Loucy (cell line): ENCODE measurements at regions not wholly inside any gene's neighbourhood (a gene's known extent, or its start where the extent isn't known, plus 50 kb on each side); places are given as distances from the start of the nearest gene placed in this dataset.

Experiments used
- H2AFZ ChIP-seq: fragments of 200-600 bp; sonication (generic); 2 replicates; pipeline ENCODE4 v1.6.0; 2016; ENCODE audit warnings: antibody characterized with exemption, mild to moderate bottlenecking, low read length, moderate library complexity
- H3F3A ChIP-seq: fragments of 200-600 bp; 2 replicates; pipeline ENCODE4 v1.6.0; 2016; ENCODE audit warnings: antibody characterized with exemption, low read depth, mild to moderate bottlenecking
- H3K27me3 ChIP-seq: fragments of 200-600 bp; sonication (generic); 2 replicates; pipeline ENCODE4 v1.6.1; 2014; ENCODE audit warnings: low read length, mild to moderate bottlenecking; ENCODE audit not compliant: insufficient read depth, poor library complexity, severe bottlenecking
- H3K36me3 ChIP-seq: fragments of 200-600 bp; sonication (generic); 2 replicates; pipeline ENCODE4 v1.6.1; 2016; ENCODE audit warnings: low read length; ENCODE audit not compliant: insufficient read depth
- H3K4me1 ChIP-seq: fragments of 200-600 bp; sonication (generic); 2 replicates; pipeline ENCODE4 v1.5.1; 2014; ENCODE audit warnings: low read length, mild to moderate bottlenecking; ENCODE audit not compliant: insufficient read depth, poor library complexity, severe bottlenecking
- H3K4me2 ChIP-seq: fragments of 200-600 bp; sonication (generic); 2 replicates; pipeline ENCODE4 v1.6.0; 2014; ENCODE audit warnings: antibody characterized with exemption, low read length, low read depth, mild to moderate bottlenecking; ENCODE audit not compliant: poor library complexity, severe bottlenecking
- H3K4me3 ChIP-seq: fragments of 200-600 bp; sonication (generic); 2 replicates; pipeline ENCODE4 v1.5.1; 2014; ENCODE audit warnings: low read length, mild to moderate bottlenecking, mixed read lengths; ENCODE audit not compliant: poor library complexity, severe bottlenecking
- H3K79me2 ChIP-seq: fragments of 200-600 bp; sonication (generic); 2 replicates; pipeline ENCODE4 v1.6.1; 2014; ENCODE audit warnings: low read length; ENCODE audit not compliant: insufficient read depth
- H3K9ac ChIP-seq: fragments of 200-600 bp; sonication (generic); 2 replicates; pipeline ENCODE4 v1.6.0; 2014; ENCODE audit warnings: mild to moderate bottlenecking, low read depth, low read length, moderate library complexity; ENCODE audit not compliant: poor library complexity, severe bottlenecking
- H3K9me2 ChIP-seq: fragments of 200-600 bp; sonication (generic); replicated peaks from 2 replicates; pipeline ENCODE4 v1.6.1; 2016; ENCODE audit warnings: low read depth, low read length, mixed read lengths
- H3K9me3 ChIP-seq: fragments of 200-600 bp; sonication (generic); 2 replicates; pipeline ENCODE4 v1.6.1; 2014; ENCODE audit warnings: mild to moderate bottlenecking, antibody characterized with exemption, low read length, low read depth; ENCODE audit not compliant: insufficient read depth
- H4K20me1 ChIP-seq: fragments of 200-600 bp; sonication (generic); 2 replicates; pipeline ENCODE4 v1.6.0; 2014; ENCODE audit warnings: antibody characterized with exemption, low read length, mild to moderate bottlenecking; ENCODE audit not compliant: insufficient read depth, poor library complexity, severe bottlenecking
- EZH2phosphoT487 ChIP-seq: fragments of 200-600 bp; IDR thresholded peaks from 2 replicates; pipeline ENCODE4 v1.6.1; 2018; ENCODE audit warnings: antibody characterized with exemption, mild to moderate bottlenecking, moderate library complexity, borderline replicate concordance
- TF ChIP-seq, protein P1 (sequence below): fragments of 200-600 bp; sonication (generic); conservative IDR thresholded peaks from 2 replicates; pipeline ENCODE4 v1.5.1; 2014; ENCODE audit warnings: mild to moderate bottlenecking, antibody characterized with exemption, low read length

DNA sequence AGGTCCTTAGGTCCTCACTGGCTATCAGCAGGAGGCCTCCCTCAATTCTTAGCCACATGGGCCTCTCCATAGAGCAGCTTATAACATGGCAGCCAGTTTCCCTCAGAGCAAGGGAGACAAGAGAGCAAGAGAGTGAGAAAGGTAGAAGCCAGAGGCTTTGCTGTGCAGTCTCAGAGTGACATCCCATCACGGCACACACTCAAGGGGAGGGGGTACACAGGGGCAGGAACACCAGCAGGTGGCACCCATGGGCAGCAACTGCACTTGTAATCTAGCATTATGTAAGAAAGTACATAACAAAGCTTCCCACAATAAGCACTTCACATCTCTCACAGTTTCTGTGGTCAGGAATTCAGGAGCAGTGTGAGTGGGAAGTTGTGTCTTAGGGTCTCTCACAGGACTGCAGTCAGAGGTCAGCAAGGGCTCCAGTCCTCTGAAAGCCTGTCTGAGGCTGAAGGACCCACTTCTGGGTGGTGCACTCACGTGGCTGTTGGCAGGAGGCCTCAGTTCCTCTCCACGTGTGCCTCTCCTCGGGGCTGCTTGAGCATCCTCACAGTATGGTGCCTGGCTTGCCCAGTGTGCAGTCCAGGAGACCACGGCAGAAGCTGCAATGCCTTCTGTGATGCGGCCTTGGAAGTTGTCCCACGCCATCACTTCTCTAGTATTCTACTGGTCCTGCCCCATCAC is 159.4 kb downstream of the OAT start:
- Histone ChIP-seq H3K4me1 (no peaks in the 10 kb centered on the region), H3K27me3 (no peaks in the 10 kb centered on the region), H3K79me2 (no peaks in the 10 kb centered on the region), H3K9ac (no peak overlapping the region), H4K20me1 (no peaks in the 10 kb centered on the region), H3K4me3 (no peak overlapping the region), H3K36me3 (no peaks in the 10 kb centered on the region), H3F3A (no peaks in the 10 kb centered on the region), H3K9me2 (no peaks in the 10 kb centered on the region), H3K9me3 (no peaks in the 10 kb centered on the region; the same call in 1 of the 2 replicates), H2AFZ (peak overlapping the region; percentile 41; the same call in 1 of the 2 replicates), H3K4me2 (no peak overlapping the region)
- no peak for TF ChIP-seq EZH2phosphoT487
- TF ChIP-seq, protein P1, sequence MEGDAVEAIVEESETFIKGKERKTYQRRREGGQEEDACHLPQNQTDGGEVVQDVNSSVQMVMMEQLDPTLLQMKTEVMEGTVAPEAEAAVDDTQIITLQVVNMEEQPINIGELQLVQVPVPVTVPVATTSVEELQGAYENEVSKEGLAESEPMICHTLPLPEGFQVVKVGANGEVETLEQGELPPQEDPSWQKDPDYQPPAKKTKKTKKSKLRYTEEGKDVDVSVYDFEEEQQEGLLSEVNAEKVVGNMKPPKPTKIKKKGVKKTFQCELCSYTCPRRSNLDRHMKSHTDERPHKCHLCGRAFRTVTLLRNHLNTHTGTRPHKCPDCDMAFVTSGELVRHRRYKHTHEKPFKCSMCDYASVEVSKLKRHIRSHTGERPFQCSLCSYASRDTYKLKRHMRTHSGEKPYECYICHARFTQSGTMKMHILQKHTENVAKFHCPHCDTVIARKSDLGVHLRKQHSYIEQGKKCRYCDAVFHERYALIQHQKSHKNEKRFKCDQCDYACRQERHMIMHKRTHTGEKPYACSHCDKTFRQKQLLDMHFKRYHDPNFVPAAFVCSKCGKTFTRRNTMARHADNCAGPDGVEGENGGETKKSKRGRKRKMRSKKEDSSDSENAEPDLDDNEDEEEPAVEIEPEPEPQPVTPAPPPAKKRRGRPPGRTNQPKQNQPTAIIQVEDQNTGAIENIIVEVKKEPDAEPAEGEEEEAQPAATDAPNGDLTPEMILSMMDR = peak; percentile 65

DNA sequence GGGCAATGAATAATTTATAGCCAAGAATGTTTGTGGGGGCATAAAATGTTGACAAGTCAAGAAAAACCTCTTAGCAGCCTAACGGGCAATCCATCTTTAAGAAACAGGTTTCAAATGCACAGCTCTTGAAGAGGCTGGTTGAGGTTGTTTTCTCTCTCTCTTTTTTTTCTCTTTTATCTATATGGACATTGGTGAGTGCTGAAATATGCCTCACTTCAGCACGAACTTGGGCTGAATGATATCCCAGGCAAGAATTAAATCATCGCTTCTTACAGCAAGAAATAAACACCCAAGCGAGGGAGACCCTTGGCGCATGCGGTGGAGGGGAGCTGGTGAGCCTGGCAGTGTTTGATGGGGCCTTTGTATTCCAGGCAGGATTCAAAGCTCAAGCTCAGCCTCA is 160.9 kb downstream of the OAT start:
- H3K9ac ChIP-seq = no peak overlapping the region

DNA sequence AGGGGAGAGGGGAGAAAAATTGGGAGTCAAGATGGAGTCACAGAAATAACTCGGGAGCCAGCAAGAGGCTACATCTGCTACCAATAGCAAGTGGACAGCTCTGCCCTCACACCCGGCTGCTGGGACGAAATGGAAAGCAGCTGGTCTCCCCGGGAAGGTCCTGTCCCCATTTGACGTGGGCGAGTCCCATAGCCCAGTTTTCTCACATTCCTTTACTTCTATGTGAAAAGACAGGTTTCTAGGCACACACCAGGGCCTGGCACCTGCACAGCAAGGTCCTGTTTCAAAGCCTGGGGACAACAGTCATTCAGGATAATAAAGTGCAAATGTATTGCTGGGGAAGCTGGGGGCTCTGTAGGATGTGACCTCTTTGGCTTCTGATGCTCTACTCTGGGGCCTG is 162.6 kb downstream of the OAT start:
- no peak overlapping the region for H3K4me3 ChIP-seq
- H3K36me3 ChIP-seq = no peaks in the 10 kb centered on the region
- H4K20me1 ChIP-seq = no peaks in the 10 kb centered on the region
- no peaks in the 10 kb centered on the region; the same call in 1 of the 2 replicates for H3K9me3 ChIP-seq
- no peaks in the 10 kb centered on the region for H3F3A ChIP-seq
- no peaks in the 10 kb centered on the region for H3K27me3 ChIP-seq
- H3K79me2 ChIP-seq = no peaks in the 10 kb centered on the region
- no peaks in the 10 kb centered on the region for H3K9me2 ChIP-seq
- no peak overlapping the region for H3K4me2 ChIP-seq
- TF ChIP-seq, protein P1 = no peak
- TF ChIP-seq EZH2phosphoT487 = no peak
- H3K9ac ChIP-seq = no peak overlapping the region
- H3K4me1 ChIP-seq = no peaks in the 10 kb centered on the region
- H2AFZ ChIP-seq = no peak overlapping the region

More for the DNA sequence above, 160.9 kb downstream of the OAT start:
- Histone ChIP-seq H3K9me2 (no peaks in the 10 kb centered on the region), H3K79me2 (no peaks in the 10 kb centered on the region), H2AFZ (no peak overlapping the region), H3K36me3 (no peaks in the 10 kb centered on the region), H3K9me3 (no peaks in the 10 kb centered on the region; the same call in 1 of the 2 replicates), H3K4me3 (no peak overlapping the region), H3F3A (no peaks in the 10 kb centered on the region), H3K27me3 (no peaks in the 10 kb centered on the region), H3K4me2 (no peak overlapping the region), H4K20me1 (no peaks in the 10 kb centered on the region), H3K4me1 (no peaks in the 10 kb centered on the region)
- no peak for TF ChIP-seq EZH2phosphoT487
- TF ChIP-seq, protein P1 = no peak
